PC-3 (cell line): ENCODE measurements at regions not wholly inside any gene's neighbourhood (a gene's known extent, or its start where the extent isn't known, plus 50 kb on each side); places are given as distances from the start of the nearest gene placed in this dataset.

Experiments used
- ATAC-seq: fragments of 200-7000 bp; cut with Tn5 transposase; 2 replicates; pipeline ENCODE4 v1.9.1; 2020; ENCODE audit warnings: mild to moderate bottlenecking, moderate library complexity
- BruUV-seq: library from RNA; stranded (reverse); fragments of 400-500 nt; replicated peaks from 2 replicates; lab custom pipeline; 2021; lab: Mats Ljungman, UMichigan
- CTCF ChIA-PET: fragments of 300-600 bp; sonication (Branson Sonifier 250); formaldehyde crosslinking; loops from one replicate; lab custom pipeline; 2022; ENCODE audit warnings: antibody characterized with exemption; lab: Charles Lee
- POLR2A ChIA-PET: fragments of 300-600 bp; sonication (Branson Sonifier 250); formaldehyde crosslinking; loops from one replicate; lab custom pipeline; 2022; ENCODE audit warnings: antibody characterized with exemption; ENCODE audit not compliant: unreplicated experiment; lab: Charles Lee
- DNase-seq: peaks from one replicate; pipeline ENCODE4 v3.0.0-alpha.2; 2015
- H2AFZ ChIP-seq: fragments of 300-600 bp; sonication (generic); 2 replicates; pipeline ENCODE4 v1.6.0; 2016; ENCODE audit warnings: antibody characterized with exemption, low read length
- H3F3A ChIP-seq: fragments of 300-600 bp; sonication (generic); one replicate; pipeline ENCODE4 v1.6.0; 2017; ENCODE audit warnings: antibody characterized with exemption, low read length, control low read depth, mild to moderate bottlenecking; ENCODE audit not compliant: unreplicated experiment
- H3K27ac ChIP-seq: fragments of 300-600 bp; sonication (generic); 2 replicates; pipeline ENCODE4 v1.5.1; 2016; ENCODE audit warnings: mild to moderate bottlenecking, low read length
- H3K27me3 ChIP-seq: fragments of 300-600 bp; sonication (generic); 2 replicates; pipeline ENCODE4 v1.6.1; 2016; ENCODE audit warnings: low read length, mixed read lengths
- H3K36me3 ChIP-seq: fragments of 300-600 bp; sonication (generic); 2 replicates; pipeline ENCODE4 v1.6.1; 2016; ENCODE audit warnings: low read depth, mixed run types, low read length, mixed read lengths
- H3K4me1 ChIP-seq: fragments of 300-600 bp; sonication (generic); 2 replicates; pipeline ENCODE4 v1.5.1; 2016; ENCODE audit warnings: low read length; ENCODE audit not compliant: insufficient read depth
- H3K4me2 ChIP-seq: fragments of 300-600 bp; sonication (generic); 2 replicates; pipeline ENCODE4 v1.6.0; 2016; ENCODE audit warnings: low read length
- H3K4me3 ChIP-seq: fragments of 300-600 bp; sonication (generic); 2 replicates; pipeline ENCODE4 v1.5.1; 2016; ENCODE audit warnings: mild to moderate bottlenecking, low read length, mixed read lengths
- H3K79me2 ChIP-seq: fragments of 300-600 bp; sonication (generic); 2 replicates; pipeline ENCODE4 v1.6.1; 2017; ENCODE audit warnings: low read length, mixed read lengths
- H3K9ac ChIP-seq: fragments of 300-600 bp; sonication (generic); 2 replicates; pipeline ENCODE4 v1.6.0; 2016; ENCODE audit warnings: mild to moderate bottlenecking, low read length
- H3K9me2 ChIP-seq: fragments of 300-600 bp; sonication (generic); replicated peaks from 2 replicates; pipeline ENCODE4 v1.6.1; 2016; ENCODE audit warnings: mixed run types, low read length, mixed read lengths
- H3K9me3 ChIP-seq: fragments of 300-600 bp; sonication (generic); 2 replicates; pipeline ENCODE4 v1.6.1; 2016; ENCODE audit warnings: low read length, mixed read lengths
- H4K20me1 ChIP-seq: fragments of 300-600 bp; sonication (generic); 2 replicates; pipeline ENCODE4 v1.6.1; 2016; ENCODE audit warnings: low read length, mixed read lengths
- EZH2 ChIP-seq: fragments of 300-600 bp; sonication (generic); IDR thresholded peaks from one replicate; pipeline ENCODE4 v1.6.1; 2017; ENCODE audit warnings: antibody characterized with exemption, mild to moderate bottlenecking, low read length; ENCODE audit not compliant: unreplicated experiment
- EZH2phosphoT487 ChIP-seq: fragments of 300-600 bp; sonication (generic); IDR thresholded peaks from 2 replicates; pipeline ENCODE4 v1.6.1; 2018; ENCODE audit warnings: mild to moderate bottlenecking, antibody characterized with exemption, low read length, borderline replicate concordance
- intact Hi-C: fragments of 100-400 bp; cut with micrococcal nuclease; formaldehyde crosslinking; loops from 2 replicates; pipeline ENCODE4 v1.9.0; 2023
- TF ChIP-seq, protein P1 (sequence below): fragments of 300-600 bp; sonication (generic); conservative IDR thresholded peaks from 2 replicates; pipeline ENCODE4 v1.5.1; 2017; ENCODE audit warnings: antibody characterized with exemption, low read depth, mild to moderate bottlenecking, low read length

- CTCF ChIA-PET: no interaction called here
- H3K4me2 ChIP-seq: no peak overlapping the region
- no peaks in the 10 kb centered on the region for H3K9me2 ChIP-seq
- no peak overlapping the region for H2AFZ ChIP-seq
- ATAC-seq (no peak), DNase-seq (no peak)
- no peaks in the 10 kb centered on the region for H3F3A ChIP-seq
- no peaks in the 10 kb centered on the region for H3K79me2 ChIP-seq
- intact Hi-C loops: no loop called here
- 0 out of 2 replicates have a peak, but pooled peaks cover 6% of the 10 kb centered on the region for H3K9me3 ChIP-seq
- no peaks in the 10 kb centered on the region for H4K20me1 ChIP-seq
- no peak overlapping the region for H3K4me3 ChIP-seq
- H3K36me3 ChIP-seq: no peaks in the 10 kb centered on the region
- BruUV-seq: no TSS peak
- H3K27ac ChIP-seq: no peak overlapping the region
- H3K4me1 ChIP-seq: no peaks in the 10 kb centered on the region
- H3K27me3 ChIP-seq: no peaks in the 10 kb centered on the region
- TF ChIP-seq, protein P1, sequence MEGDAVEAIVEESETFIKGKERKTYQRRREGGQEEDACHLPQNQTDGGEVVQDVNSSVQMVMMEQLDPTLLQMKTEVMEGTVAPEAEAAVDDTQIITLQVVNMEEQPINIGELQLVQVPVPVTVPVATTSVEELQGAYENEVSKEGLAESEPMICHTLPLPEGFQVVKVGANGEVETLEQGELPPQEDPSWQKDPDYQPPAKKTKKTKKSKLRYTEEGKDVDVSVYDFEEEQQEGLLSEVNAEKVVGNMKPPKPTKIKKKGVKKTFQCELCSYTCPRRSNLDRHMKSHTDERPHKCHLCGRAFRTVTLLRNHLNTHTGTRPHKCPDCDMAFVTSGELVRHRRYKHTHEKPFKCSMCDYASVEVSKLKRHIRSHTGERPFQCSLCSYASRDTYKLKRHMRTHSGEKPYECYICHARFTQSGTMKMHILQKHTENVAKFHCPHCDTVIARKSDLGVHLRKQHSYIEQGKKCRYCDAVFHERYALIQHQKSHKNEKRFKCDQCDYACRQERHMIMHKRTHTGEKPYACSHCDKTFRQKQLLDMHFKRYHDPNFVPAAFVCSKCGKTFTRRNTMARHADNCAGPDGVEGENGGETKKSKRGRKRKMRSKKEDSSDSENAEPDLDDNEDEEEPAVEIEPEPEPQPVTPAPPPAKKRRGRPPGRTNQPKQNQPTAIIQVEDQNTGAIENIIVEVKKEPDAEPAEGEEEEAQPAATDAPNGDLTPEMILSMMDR: no peak
- no peak for TF ChIP-seq EZH2phosphoT487
- no peak for TF ChIP-seq EZH2
- H3K9ac ChIP-seq: no peak overlapping the region
- POLR2A ChIA-PET: no interaction called here
Measured at GRCh38 chr9:118736406-118736805, 632.8 kb downstream of the BRINP1 start.

DNA sequence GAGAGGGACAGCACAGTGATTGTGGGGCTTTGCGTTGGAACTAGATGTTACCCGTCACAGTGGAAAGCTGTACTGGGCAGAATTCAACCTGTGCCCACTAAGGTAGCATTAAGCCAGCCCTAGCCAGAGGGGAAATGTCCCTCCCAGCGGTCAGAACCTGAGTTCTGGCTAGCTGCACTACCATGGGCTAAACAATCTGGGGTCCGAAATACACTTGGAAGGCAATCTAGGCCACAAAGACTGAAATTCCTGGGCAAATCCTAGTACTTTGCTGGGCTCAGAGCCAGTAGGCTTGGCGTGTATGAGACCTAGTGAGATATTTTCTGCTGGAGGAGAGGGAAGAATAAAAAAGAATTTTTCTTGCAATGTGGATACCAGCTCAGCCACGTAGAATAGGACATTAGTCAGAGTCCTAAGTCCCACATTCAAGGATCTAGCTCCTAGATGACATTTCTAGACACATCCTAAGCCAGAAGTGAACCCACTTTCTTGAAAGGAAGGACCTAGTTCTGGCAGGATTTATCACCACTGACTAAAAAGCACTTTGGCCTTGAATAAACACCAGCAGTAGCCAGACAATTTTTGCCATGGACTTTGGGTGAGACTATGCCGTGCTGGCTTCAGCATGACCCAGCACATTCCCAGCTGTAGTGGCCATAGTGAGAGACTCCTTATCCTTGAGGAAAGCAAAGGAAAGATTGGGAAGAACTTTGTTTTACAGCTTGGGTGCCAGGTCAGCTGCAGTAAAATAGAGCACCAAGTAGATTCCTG is 618.0 kb downstream of the BRINP1 start:
- ATAC-seq (no peak), DNase-seq (no peak)
- no peaks in the 10 kb centered on the region for H3K9me2 ChIP-seq
- H3F3A ChIP-seq: no peaks in the 10 kb centered on the region
- no peaks in the 10 kb centered on the region for H4K20me1 ChIP-seq
- H3K36me3 ChIP-seq: no peaks in the 10 kb centered on the region
- no peak overlapping the region for H3K9ac ChIP-seq
- POLR2A ChIA-PET: no interaction called here
- TF ChIP-seq EZH2phosphoT487 (no peak), EZH2 (no peak)
- TF ChIP-seq, protein P1: no peak
- H3K4me2 ChIP-seq: no peak overlapping the region
- H3K4me3 ChIP-seq: no peak overlapping the region
- no peaks in the 10 kb centered on the region for H3K79me2 ChIP-seq
- H3K27ac ChIP-seq: no peak overlapping the region
- H2AFZ ChIP-seq: no peak overlapping the region
- H3K27me3 ChIP-seq: no peaks in the 10 kb centered on the region
- H3K9me3 ChIP-seq: no peaks in the 10 kb centered on the region
- intact Hi-C loops: no loop called here
- BruUV-seq: no TSS peak
- no peaks in the 10 kb centered on the region for H3K4me1 ChIP-seq
- CTCF ChIA-PET: interaction anchor here (0.6 kb wide), 1 partner anchor 908 kb away, joined by 3 read pairs; no protein-coding TSS in a partner anchor

GRCh38 chr9:118751848-118752223 is 617.4 kb downstream of the BRINP1 start:
- intact Hi-C loops: no loop called here
- Histone ChIP-seq H3K27ac (no peak overlapping the region), H3K27me3 (no peaks in the 10 kb centered on the region), H3K79me2 (no peaks in the 10 kb centered on the region), H2AFZ (no peak overlapping the region), H4K20me1 (no peaks in the 10 kb centered on the region), H3K4me1 (no peaks in the 10 kb centered on the region), H3K9me3 (no peaks in the 10 kb centered on the region), H3K4me3 (no peak overlapping the region), H3F3A (no peaks in the 10 kb centered on the region), H3K4me2 (no peak overlapping the region), H3K36me3 (no peaks in the 10 kb centered on the region), H3K9ac (no peak overlapping the region), H3K9me2 (no peaks in the 10 kb centered on the region)
- no TSS peak for BruUV-seq
- ChIA-PET POLR2A (no interaction called here), CTCF (interaction anchor here (0.6 kb wide), 1 partner anchor 909 kb away, joined by 3 read pairs; no protein-coding TSS in a partner anchor)
- TF ChIP-seq EZH2phosphoT487: no peak
- TF ChIP-seq, protein P1: no peak
- no peak for TF ChIP-seq EZH2
- ATAC-seq (no peak), DNase-seq (no peak)
